ENCODE measurements at regions not wholly inside any gene's neighbourhood (a gene's known extent, or its start where the extent isn't known, plus 50 kb on each side); places are given as distances from the start of the nearest gene placed in this dataset.

GRCh38 chr6:40924839-40925238, 114.2 kb downstream of the UNC5CL start:
- no peak overlapping the region for H3K4me3 ChIP-seq (replicated peaks in 1 of 4; ENCODE audit: control extremely low read depth in 1 of 4, insufficient read depth in 1 of 4, low read depth in 3 of 4, low read length in 4 of 4)
- no peak overlapping the region for H3K9ac ChIP-seq (ENCODE audit: insufficient read depth, low read length)
- TF ChIP-seq EZH2 (IDR thresholded peaks at IDR 0.05; ENCODE audit: low read length, missing control alignments) (no peak), CTCF (conservative IDR thresholded peaks at IDR 0.05 in 1 of 2, IDR thresholded peaks at IDR 0.05 in 1 of 2; ENCODE audit: low read depth in 1 of 2, low read length in 2 of 2) (no peak)
- no peak overlapping the region for H2AFZ ChIP-seq (ENCODE audit: low read length)
- H3K27me3 ChIP-seq (ENCODE audit: control insufficient read depth, insufficient read depth, low read length): no peaks in the 10 kb centered on the region
- H3K36me3 ChIP-seq (ENCODE audit: control insufficient read depth, insufficient read depth, low read length): no peaks in the 10 kb centered on the region
- DNase-seq (ENCODE audit: low read depth in 2 of 2): no peak
- H3K4me1 ChIP-seq (ENCODE audit: control insufficient read depth, extremely low read depth, insufficient read depth, low read length): no peaks in the 10 kb centered on the region
- H3K4me2 ChIP-seq (ENCODE audit: extremely low read depth, insufficient read depth, low read length): no peak overlapping the region
- H4K20me1 ChIP-seq (ENCODE audit: control insufficient read depth, extremely low read depth, insufficient read depth, low read length): no peaks in the 10 kb centered on the region
- H3K79me2 ChIP-seq (ENCODE audit: control insufficient read depth, insufficient read depth, low read length): no peaks in the 10 kb centered on the region
- H3K9me3 ChIP-seq (ENCODE audit: control insufficient read depth, insufficient read depth, low read depth, low read length): no peaks in the 10 kb centered on the region
- no peak overlapping the region for H3K27ac ChIP-seq (ENCODE audit: insufficient read depth, low read length)

DNA sequence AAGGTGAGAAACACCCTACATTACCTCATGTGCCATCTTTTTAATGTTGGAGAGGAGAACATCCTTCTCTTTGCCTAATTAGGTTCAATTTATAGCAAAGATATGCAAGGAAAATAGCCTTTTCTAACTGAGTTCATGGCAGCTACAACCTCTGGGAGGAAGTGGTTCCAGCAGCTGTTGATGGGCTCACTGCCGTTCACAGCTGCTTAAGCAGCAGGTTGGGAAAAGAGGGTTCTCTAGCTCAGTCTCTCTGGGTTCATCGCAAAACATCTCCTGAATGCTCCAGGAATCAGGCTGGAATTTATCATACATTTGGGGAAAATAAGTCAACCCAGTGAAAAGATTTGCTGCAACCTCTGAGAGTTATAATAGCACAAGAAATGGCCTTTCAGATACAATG, 115.1 kb downstream of the UNC5CL start:
- Histone ChIP-seq H3K9ac (ENCODE audit: insufficient read depth, low read length) (no peak overlapping the region), H3K79me2 (ENCODE audit: control insufficient read depth, insufficient read depth, low read length) (no peaks in the 10 kb centered on the region), H3K4me2 (ENCODE audit: extremely low read depth, insufficient read depth, low read length) (no peak overlapping the region), H4K20me1 (ENCODE audit: control insufficient read depth, extremely low read depth, insufficient read depth, low read length) (no peaks in the 10 kb centered on the region), H3K27me3 (ENCODE audit: control insufficient read depth, insufficient read depth, low read length) (no peaks in the 10 kb centered on the region), H3K4me3 (replicated peaks in 1 of 4; ENCODE audit: control extremely low read depth in 1 of 4, insufficient read depth in 1 of 4, low read depth in 3 of 4, low read length in 4 of 4) (no peak overlapping the region), H3K27ac (ENCODE audit: insufficient read depth, low read length) (no peak overlapping the region), H3K36me3 (ENCODE audit: control insufficient read depth, insufficient read depth, low read length) (no peaks in the 10 kb centered on the region), H3K4me1 (ENCODE audit: control insufficient read depth, extremely low read depth, insufficient read depth, low read length) (no peaks in the 10 kb centered on the region), H3K9me3 (ENCODE audit: control insufficient read depth, insufficient read depth, low read depth, low read length) (no peaks in the 10 kb centered on the region), H2AFZ (ENCODE audit: low read length) (no peak overlapping the region)
- TF ChIP-seq CTCF (conservative IDR thresholded peaks at IDR 0.05 in 1 of 2, IDR thresholded peaks at IDR 0.05 in 1 of 2; ENCODE audit: low read depth in 1 of 2, low read length in 2 of 2): no peak
- no peak for TF ChIP-seq EZH2 (IDR thresholded peaks at IDR 0.05; ENCODE audit: low read length, missing control alignments)
- DNase-seq (ENCODE audit: low read depth in 2 of 2): no peak

DNA sequence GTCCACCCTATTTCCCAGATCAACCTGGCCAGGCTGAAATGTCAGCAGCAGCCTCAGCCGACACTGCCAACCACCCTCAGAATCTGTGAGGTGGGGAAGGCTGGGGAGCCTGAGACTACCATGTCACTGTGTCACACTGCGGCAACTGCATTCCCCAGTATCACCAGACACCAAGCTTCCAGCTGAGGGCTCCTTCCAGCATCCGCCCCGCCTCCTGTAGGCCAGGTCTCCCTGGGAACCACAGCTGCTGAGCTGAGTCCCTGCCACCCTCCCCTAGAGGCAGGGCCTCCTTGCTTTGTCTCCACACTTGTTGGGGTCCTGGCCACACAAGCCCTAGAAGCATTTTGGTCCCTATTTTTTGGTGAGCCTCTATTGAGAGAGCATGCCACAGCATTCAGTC, 115.7 kb downstream of the UNC5CL start:
- Histone ChIP-seq H3K9ac (ENCODE audit: insufficient read depth, low read length) (no peak overlapping the region), H3K79me2 (ENCODE audit: control insufficient read depth, insufficient read depth, low read length) (no peaks in the 10 kb centered on the region), H3K4me2 (ENCODE audit: extremely low read depth, insufficient read depth, low read length) (no peak overlapping the region), H3K36me3 (ENCODE audit: control insufficient read depth, insufficient read depth, low read length) (no peaks in the 10 kb centered on the region), H2AFZ (ENCODE audit: low read length) (no peak overlapping the region), H3K4me1 (ENCODE audit: control insufficient read depth, extremely low read depth, insufficient read depth, low read length) (no peaks in the 10 kb centered on the region), H4K20me1 (ENCODE audit: control insufficient read depth, extremely low read depth, insufficient read depth, low read length) (no peaks in the 10 kb centered on the region), H3K9me3 (ENCODE audit: control insufficient read depth, insufficient read depth, low read depth, low read length) (no peaks in the 10 kb centered on the region), H3K4me3 (replicated peaks in 1 of 4; ENCODE audit: control extremely low read depth in 1 of 4, insufficient read depth in 1 of 4, low read depth in 3 of 4, low read length in 4 of 4) (no peak overlapping the region), H3K27me3 (ENCODE audit: control insufficient read depth, insufficient read depth, low read length) (peaks cover 3% of the 10 kb centered on the region), H3K27ac (ENCODE audit: insufficient read depth, low read length) (no peak overlapping the region)
- TF ChIP-seq EZH2 (IDR thresholded peaks at IDR 0.05; ENCODE audit: low read length, missing control alignments) (no peak), CTCF (conservative IDR thresholded peaks at IDR 0.05 in 1 of 2, IDR thresholded peaks at IDR 0.05 in 1 of 2; ENCODE audit: low read depth in 1 of 2, low read length in 2 of 2) (no peak)
- DNase-seq (ENCODE audit: low read depth in 2 of 2): no peak

Measured in fibroblast of lung (primary cell).